Fibroblast of skin of left biceps (primary cell): ENCODE measurements at regions not wholly inside any gene's neighbourhood (a gene's known extent, or its start where the extent isn't known, plus 50 kb on each side); places are given as distances from the start of the nearest gene placed in this dataset.

Experiments used
- DNase-seq, 2 experiments: peaks; one replicate each; pipeline ENCODE4 v3.0.0-alpha.2; 2013; ENCODE audit warnings: low read depth in 2 of 2

- DNase-seq = no peak
These were observed 426.6 kb downstream of the HAPSTR1 start for GRCh38 chr16:9518051-9518450.

GRCh38 chr16:9518581-9518980 is 427.1 kb downstream of the HAPSTR1 start:
- DNase-seq = no peak

- DNase-seq = no peak
These were observed 430.4 kb downstream of the HAPSTR1 start for GRCh38 chr16:9521749-9522370.

GRCh38 chr16:9522614-9523013 is 431.2 kb downstream of the HAPSTR1 start:
- DNase-seq = no peak

GRCh38 chr16:9523994-9524393 is 432.6 kb downstream of the HAPSTR1 start:
- DNase-seq = no peak

GRCh38 chr16:9525037-9525436 is 433.6 kb downstream of the HAPSTR1 start:
- no peak for DNase-seq

GRCh38 chr16:9526791-9527190 is 435.3 kb downstream of the HAPSTR1 start:
- no peak for DNase-seq

- DNase-seq = no peak
These were observed 436.5 kb downstream of the HAPSTR1 start for GRCh38 chr16:9527976-9528375.

- no peak for DNase-seq
These were observed 437.2 kb downstream of the HAPSTR1 start for GRCh38 chr16:9528511-9529079.

- no peak for DNase-seq
These were observed 441.6 kb downstream of the HAPSTR1 start for GRCh38 chr16:9533042-9533441.

- no peak for DNase-seq
These were observed 443.3 kb downstream of the HAPSTR1 start for GRCh38 chr16:9534759-9535158.

GRCh38 chr16:9536905-9537304 is 445.5 kb downstream of the HAPSTR1 start:
- DNase-seq = no peak

- DNase-seq = no peak
These were observed 447.9 kb downstream of the HAPSTR1 start for GRCh38 chr16:9539346-9539745.

GRCh38 chr16:9541723-9542122 is 450.3 kb downstream of the HAPSTR1 start:
- DNase-seq = no peak

- no peak for DNase-seq
These were observed 450.8 kb downstream of the HAPSTR1 start for GRCh38 chr16:9542165-9542755.

- DNase-seq = no peak
These were observed 454.3 kb downstream of the HAPSTR1 start for GRCh38 chr16:9545522-9546437.

GRCh38 chr16:9546438-9546786 is 455.0 kb downstream of the HAPSTR1 start:
- DNase-seq = no peak

GRCh38 chr16:9549487-9549886 is 458.0 kb downstream of the HAPSTR1 start:
- DNase-seq = no peak

GRCh38 chr16:9555051-9555450 is 463.6 kb downstream of the HAPSTR1 start:
- no peak for DNase-seq

- DNase-seq = no peak
These were observed 465.7 kb downstream of the HAPSTR1 start for GRCh38 chr16:9556949-9557665.

- DNase-seq = no peak
These were observed 466.3 kb downstream of the HAPSTR1 start for GRCh38 chr16:9557713-9558112.

- DNase-seq = no peak
These were observed 474.7 kb downstream of the HAPSTR1 start for GRCh38 chr16:9566099-9566498.
